Nephron (organoid): ENCODE measurements at regions not wholly inside any gene's neighbourhood (a gene's known extent, or its start where the extent isn't known, plus 50 kb on each side); places are given as distances from the start of the nearest gene placed in this dataset.

Experiments
- H3K27ac Mint-ChIP-seq, 3 experiments: 2 replicates each; pipeline ENCODE4 v1.8.0; 2020; ENCODE audit warnings: mixed read lengths in 3 of 3, mild to moderate bottlenecking in 2 of 3, moderate library complexity in 1 of 3
- H3K27me3 Mint-ChIP-seq: 2 replicates; pipeline ENCODE4 v1.8.0; 2021; ENCODE audit warnings: low read depth, mild to moderate bottlenecking, moderate library complexity, mixed read lengths
- H3K36me3 Mint-ChIP-seq: 2 replicates; pipeline ENCODE4 v1.8.0; 2020; ENCODE audit warnings: low read depth, mixed read lengths
- H3K4me1 Mint-ChIP-seq: 2 replicates; pipeline ENCODE4 v1.8.0; 2020; ENCODE audit warnings: mixed read lengths
- H3K4me3 Mint-ChIP-seq, 3 experiments: 2 replicates each; pipeline ENCODE4 v1.8.0; 2020; ENCODE audit warnings: mild to moderate bottlenecking in 3 of 3, mixed read lengths in 3 of 3, moderate library complexity in 2 of 3
- H3K9me3 Mint-ChIP-seq: 2 replicates; pipeline ENCODE4 v1.8.0; 2020; ENCODE audit warnings: mixed read lengths
- CTCF ChIP-seq, 3 experiments: fragments of 200-600 bp; sonication (generic); IDR thresholded peaks; one replicate each; pipeline ENCODE4 v1.5.0; 2021; ENCODE audit warnings: antibody characterized with exemption in 3 of 3; ENCODE audit not compliant: unreplicated experiment in 3 of 3

- Mint-ChIP-seq H3K4me3 (no peak overlapping the region), H3K27ac (no peak overlapping the region), H3K27me3 (no peaks in the 10 kb centered on the region), H3K4me1 (no peaks in the 10 kb centered on the region), H3K36me3 (no peaks in the 10 kb centered on the region), H3K9me3 (peaks cover 37% of the 10 kb centered on the region)
- no peak for TF ChIP-seq CTCF (IDR thresholded peaks at IDR 0.05; ENCODE audit: unreplicated experiment in 3 of 3)
These were observed 779.6 kb downstream of the DIAPH3 start for GRCh38 chr13:59384154-59384553.

GRCh38 chr13:59391696-59392095, 772.0 kb downstream of the DIAPH3 start:
- TF ChIP-seq CTCF (IDR thresholded peaks at IDR 0.05; ENCODE audit: unreplicated experiment in 3 of 3): peak; percentile 64 to 72 (median 72)
- H3K9me3 Mint-ChIP-seq: peaks cover 19% of the 10 kb centered on the region
- H3K36me3 Mint-ChIP-seq: no peaks in the 10 kb centered on the region
- H3K4me1 Mint-ChIP-seq: no peaks in the 10 kb centered on the region
- no peaks in the 10 kb centered on the region for H3K27me3 Mint-ChIP-seq
- H3K27ac Mint-ChIP-seq: no peak overlapping the region
- H3K4me3 Mint-ChIP-seq: no peak overlapping the region

GRCh38 chr13:59392328-59392727, 771.4 kb downstream of the DIAPH3 start:
- H3K4me3 Mint-ChIP-seq: no peak overlapping the region
- no peak overlapping the region for H3K27ac Mint-ChIP-seq
- H3K27me3 Mint-ChIP-seq: no peaks in the 10 kb centered on the region
- no peaks in the 10 kb centered on the region for H3K36me3 Mint-ChIP-seq
- H3K9me3 Mint-ChIP-seq: peaks cover 15% of the 10 kb centered on the region
- H3K4me1 Mint-ChIP-seq: no peaks in the 10 kb centered on the region
- TF ChIP-seq CTCF (IDR thresholded peaks at IDR 0.05; ENCODE audit: unreplicated experiment in 3 of 3): no peak

GRCh38 chr13:59394496-59394895, 769.2 kb downstream of the DIAPH3 start:
- no peak for TF ChIP-seq CTCF (IDR thresholded peaks at IDR 0.05; ENCODE audit: unreplicated experiment in 3 of 3)
- no peak overlapping the region for H3K27ac Mint-ChIP-seq
- peaks cover under 1% of the 10 kb centered on the region for H3K9me3 Mint-ChIP-seq
- H3K4me1 Mint-ChIP-seq: no peaks in the 10 kb centered on the region
- H3K27me3 Mint-ChIP-seq: no peaks in the 10 kb centered on the region
- H3K36me3 Mint-ChIP-seq: no peaks in the 10 kb centered on the region
- H3K4me3 Mint-ChIP-seq: no peak overlapping the region

- Mint-ChIP-seq H3K4me3 (no peak overlapping the region), H3K27me3 (no peaks in the 10 kb centered on the region), H3K27ac (peak overlapping the region in 1 of 3 experiments; percentile 41), H3K9me3 (peaks cover 7% of the 10 kb centered on the region), H3K4me1 (no peaks in the 10 kb centered on the region), H3K36me3 (no peaks in the 10 kb centered on the region)
- no peak for TF ChIP-seq CTCF (IDR thresholded peaks at IDR 0.05; ENCODE audit: unreplicated experiment in 3 of 3)
These were observed 765.6 kb downstream of the DIAPH3 start for GRCh38 chr13:59398127-59398526.

GRCh38 chr13:59398661-59399060, 765.1 kb downstream of the DIAPH3 start:
- no peaks in the 10 kb centered on the region for H3K36me3 Mint-ChIP-seq
- peaks cover 10% of the 10 kb centered on the region for H3K9me3 Mint-ChIP-seq
- H3K4me1 Mint-ChIP-seq: no peaks in the 10 kb centered on the region
- no peak overlapping the region for H3K4me3 Mint-ChIP-seq
- no peak for TF ChIP-seq CTCF (IDR thresholded peaks at IDR 0.05; ENCODE audit: unreplicated experiment in 3 of 3)
- no peaks in the 10 kb centered on the region for H3K27me3 Mint-ChIP-seq
- H3K27ac Mint-ChIP-seq: no peak overlapping the region
